ENCODE measurements at regions not wholly inside any gene's neighbourhood (a gene's known extent, or its start where the extent isn't known, plus 50 kb on each side); places are given as distances from the start of the nearest gene placed in this dataset.
"Not testable (repeated sequence)": the region's sequence is repeated elsewhere in the genome, so short reads cannot be mapped to it uniquely, and the experiment has no call there.

DNA sequence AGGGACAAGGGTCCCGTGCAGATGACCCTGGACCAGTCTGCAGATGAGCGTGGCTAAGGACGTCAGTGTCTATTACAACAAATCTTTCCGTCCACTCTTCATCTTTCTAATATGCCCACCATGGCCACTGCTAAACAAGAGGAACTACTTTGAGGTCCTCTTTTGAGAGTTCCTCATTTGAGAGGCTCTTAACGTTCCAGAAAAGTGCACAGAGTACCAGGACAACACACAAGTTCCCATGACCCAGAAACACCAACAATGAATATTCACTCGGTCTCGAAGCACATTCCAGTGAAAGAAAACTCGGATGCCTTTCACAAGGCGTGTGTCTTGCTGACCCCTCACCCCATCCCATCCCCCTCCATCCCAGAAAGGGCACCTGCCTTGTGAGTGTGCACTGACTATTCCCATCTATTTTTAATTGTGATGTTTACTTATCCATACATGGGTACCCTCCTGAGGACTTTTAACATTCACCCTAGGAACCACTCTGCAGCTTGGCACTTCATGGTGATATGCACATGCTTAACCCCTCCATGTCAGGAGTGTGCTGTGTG, 157.0 kb downstream of the SHANK2 start:
- DNase-seq = no peak

- no peak for DNase-seq
Measured at GRCh38 chr11:71094296-71095077, 157.9 kb downstream of the SHANK2 start.

GRCh38 chr11:71093783-71094182, 158.6 kb downstream of the SHANK2 start:
- DNase-seq = no peak

DNA sequence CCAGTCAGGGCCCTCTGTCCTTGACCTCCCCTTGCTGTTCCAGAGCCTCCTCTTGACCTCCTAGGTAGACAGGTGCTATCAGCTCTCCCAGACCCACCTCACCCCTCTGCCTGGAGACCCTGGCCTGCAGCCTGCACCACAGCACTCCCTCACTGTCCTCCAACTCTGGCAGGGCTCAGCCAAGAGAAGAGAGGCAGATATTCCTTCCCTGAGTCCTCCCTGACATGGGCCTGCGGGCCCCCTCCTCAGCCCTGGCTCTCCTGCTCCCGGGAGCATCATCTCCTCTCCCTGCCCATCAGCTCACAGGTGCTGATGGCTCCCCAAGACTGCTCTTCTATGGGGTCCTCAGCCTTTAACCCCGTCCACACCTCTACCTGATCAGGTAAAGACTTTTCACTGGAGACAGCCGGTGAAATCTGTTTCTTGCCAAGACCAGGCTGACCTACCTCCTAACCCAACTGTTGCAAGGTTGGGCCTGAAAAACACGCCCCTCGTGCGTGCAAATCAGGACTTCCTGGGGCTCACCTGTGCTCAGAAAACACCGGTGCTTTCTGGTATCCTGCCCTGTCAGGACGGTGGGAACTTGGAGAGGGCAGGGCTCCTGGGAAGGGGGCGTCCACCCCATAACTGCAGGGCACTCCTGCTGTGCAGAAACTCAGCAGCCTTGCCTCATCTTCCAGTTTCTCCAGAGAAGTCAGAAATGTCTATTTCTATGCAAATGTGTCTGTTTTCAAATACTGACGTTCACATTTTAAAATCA, 160.7 kb downstream of the SHANK2 start:
- no peak for DNase-seq

DNA sequence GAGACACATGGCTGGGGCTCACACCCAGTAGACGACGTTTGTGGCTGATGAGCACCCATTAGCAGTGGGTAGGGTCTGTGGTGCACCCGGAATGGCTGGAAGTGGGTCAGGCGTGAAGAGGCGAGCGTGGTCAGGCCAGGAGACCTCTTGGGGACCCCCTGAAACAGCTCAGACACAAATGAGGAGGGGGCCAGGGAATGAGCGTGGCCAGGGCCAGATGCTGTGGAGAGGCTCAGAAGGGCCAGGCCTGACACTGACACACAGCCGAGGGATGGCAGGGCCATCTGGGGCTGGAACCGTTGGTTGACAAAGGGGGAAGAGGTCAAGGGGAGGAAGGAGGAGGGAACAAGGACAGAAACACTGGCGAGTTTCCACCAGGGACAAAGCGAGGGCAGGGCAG, 162.8 kb downstream of the SHANK2 start:
- no peak for DNase-seq

GRCh38 chr11:71088314-71089215, 163.8 kb downstream of the SHANK2 start:
- not testable (repeated sequence) for DNase-seq

GRCh38 chr11:71086687-71087258, 165.6 kb downstream of the SHANK2 start:
- no peak for DNase-seq

- no peak for DNase-seq
Measured at GRCh38 chr11:71084306-71085012, 167.9 kb downstream of the SHANK2 start.

DNA sequence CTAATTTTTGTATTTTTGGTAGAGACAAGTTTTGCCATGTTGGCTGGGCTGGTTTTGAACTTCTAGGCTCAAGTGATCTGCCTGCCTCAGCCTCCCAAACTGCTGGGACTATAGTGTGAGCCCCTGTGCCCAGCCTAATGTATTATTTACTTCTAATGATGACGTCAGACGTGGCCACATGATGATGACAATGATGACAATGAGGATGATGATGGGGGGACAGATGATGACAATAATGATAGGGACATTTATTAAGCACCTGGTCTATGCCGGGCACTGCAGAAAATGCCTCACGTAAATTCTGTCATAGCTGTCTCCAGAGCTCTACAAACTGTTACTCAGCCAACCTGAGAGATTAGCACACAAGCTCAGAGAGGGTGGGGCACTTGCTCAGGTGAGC, 169.3 kb downstream of the SHANK2 start:
- no peak for DNase-seq

- DNase-seq = no peak
Measured at GRCh38 chr11:71082454-71082853, 169.9 kb downstream of the SHANK2 start.

GRCh38 chr11:71081704-71082230, 170.6 kb downstream of the SHANK2 start:
- DNase-seq = no peak

GRCh38 chr11:71080239-71081097, 171.9 kb downstream of the SHANK2 start:
- DNase-seq = peak; percentile 69

- DNase-seq = no peak
Measured at GRCh38 chr11:71079795-71080194, 172.6 kb downstream of the SHANK2 start.

- DNase-seq = no peak
Measured at GRCh38 chr11:71078482-71078881, 173.9 kb downstream of the SHANK2 start.

GRCh38 chr11:71076525-71077304, 175.7 kb downstream of the SHANK2 start:
- no peak for DNase-seq

DNA sequence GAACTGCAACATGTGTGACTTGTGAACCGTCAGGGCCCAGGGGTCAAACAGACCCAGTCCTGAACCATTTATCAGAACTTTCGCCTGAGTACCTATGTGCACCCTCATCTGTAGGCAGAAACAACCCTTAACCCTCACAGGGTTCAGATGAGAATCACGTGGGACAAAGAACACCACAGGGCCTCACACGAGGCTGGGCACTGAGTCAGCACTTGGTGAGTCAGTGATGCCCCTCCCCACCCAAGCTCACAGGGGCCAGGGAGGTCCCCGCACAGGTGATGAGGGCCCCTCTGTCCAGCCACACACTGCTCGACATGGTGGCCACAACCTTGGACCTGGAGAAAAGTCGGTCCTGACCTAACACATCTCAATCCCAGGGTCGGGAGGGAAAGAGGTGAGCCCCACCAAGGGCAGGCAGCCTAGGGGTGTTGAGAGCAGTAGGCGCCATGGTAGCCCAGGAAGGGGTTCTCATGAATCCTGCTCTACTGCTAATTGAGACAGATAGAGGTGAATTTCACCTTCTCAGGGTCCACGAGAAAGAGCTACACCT, 176.4 kb downstream of the SHANK2 start:
- no peak for DNase-seq

DNA sequence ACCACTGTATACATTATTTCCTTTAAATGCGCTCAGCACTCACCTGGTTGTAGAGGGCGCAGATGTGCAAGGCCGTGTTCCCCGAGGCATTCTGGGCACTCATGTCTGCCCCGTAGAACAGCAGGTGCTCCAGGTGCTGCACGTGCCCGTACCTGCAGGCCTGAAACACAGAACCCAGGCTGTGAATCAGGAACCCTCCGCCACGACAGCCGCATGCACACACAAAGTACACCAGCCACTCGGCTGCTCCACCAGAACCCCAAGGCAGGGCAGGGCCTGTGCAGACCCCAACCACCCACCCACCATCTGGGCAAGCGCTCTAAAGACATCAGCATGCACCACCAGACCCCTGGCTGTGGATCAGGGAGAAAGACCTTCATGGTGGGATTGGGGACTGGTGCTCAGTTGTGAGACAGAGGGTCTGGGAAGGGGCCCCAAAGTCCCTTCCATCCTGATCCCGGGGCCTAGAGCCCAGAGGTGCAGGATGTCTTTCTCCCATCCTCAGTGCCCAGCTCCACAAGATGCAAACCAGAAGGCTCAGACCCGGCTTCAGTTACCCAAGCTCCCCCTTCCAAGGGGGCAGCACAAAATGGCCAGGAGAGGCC, 177.2 kb downstream of the SHANK2 start:
- no peak for DNase-seq

DNA sequence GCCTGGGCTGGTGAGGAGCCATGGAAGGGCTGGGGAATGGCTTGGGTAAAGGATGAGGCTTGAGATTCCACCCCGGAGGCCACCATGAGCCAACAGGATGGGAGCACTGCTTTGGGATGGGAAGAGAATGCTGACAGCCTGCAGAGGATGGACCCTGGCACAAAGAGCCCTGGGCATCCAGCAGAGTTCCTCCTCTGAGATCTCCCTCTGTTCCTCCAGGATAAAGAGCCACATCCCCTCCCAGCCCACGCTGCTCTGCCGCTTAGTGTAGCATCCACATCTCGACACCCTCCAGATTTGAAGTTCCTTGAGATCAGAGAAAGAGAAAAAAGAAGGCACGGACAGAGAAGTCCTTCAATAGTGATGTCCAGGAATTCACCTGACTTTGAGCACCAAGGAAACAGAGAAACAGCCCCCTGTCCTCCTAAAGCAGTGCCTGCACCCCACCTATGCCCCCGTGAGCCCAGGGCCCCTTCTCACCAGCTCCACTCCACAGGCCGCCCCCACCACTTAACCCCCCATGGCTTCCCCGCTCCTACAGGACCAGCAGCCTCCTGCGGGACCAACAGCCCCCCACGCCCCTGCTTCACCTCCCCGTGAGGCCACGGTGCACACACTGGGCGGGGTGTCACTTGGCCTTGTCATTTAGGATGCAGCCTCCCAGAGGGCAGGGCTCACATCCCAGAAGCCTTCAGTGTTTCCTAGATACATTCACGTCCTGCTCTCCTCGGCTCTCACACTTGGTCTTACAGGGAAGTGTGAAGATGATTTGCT, 180.5 kb downstream of the SHANK2 start:
- no peak for DNase-seq
